ENCODE measurements at regions not wholly inside any gene's neighbourhood (a gene's known extent, or its start where the extent isn't known, plus 50 kb on each side); places are given as distances from the start of the nearest gene placed in this dataset.

GRCh38 chr14:87005280-87005679 is 987.7 kb downstream of the GALC start:
- no peaks in the 10 kb centered on the region for H3K27me3 ChIP-seq
- no peaks in the 10 kb centered on the region for H3K4me1 ChIP-seq
- ATAC-seq (no peak), DNase-seq (no peak)
- peaks cover 0 to 2% (median 0%) of the 10 kb centered on the region in 3 donors for H3K9me3 ChIP-seq
- TF ChIP-seq CTCF (IDR thresholded peaks at IDR 0.05): no peak
- no peak for TF ChIP-seq POLR2A (IDR thresholded peaks at IDR 0.05)
- intact Hi-C loops (cut with DNase I): no loop called here
- no peak overlapping the region for H3K4me3 ChIP-seq
- no peaks in the 10 kb centered on the region for H3K36me3 ChIP-seq (replicated peaks in 1 of 2; ENCODE audit: insufficient read depth in 1 of 2, low read depth in 2 of 2)
- H3K27ac ChIP-seq: no peak overlapping the region
- 62 to 66% methylated on average over 4 of the region's 4 CpGs for WGBS, 2 donors

- no peak for DNase-seq
- Histone ChIP-seq H3K9me3 (no peaks in the 10 kb centered on the region), H3K27me3 (no peaks in the 10 kb centered on the region), H3K4me3 (no peak overlapping the region), H3K36me3 (replicated peaks in 1 of 2; ENCODE audit: insufficient read depth in 1 of 2, low read depth in 2 of 2) (no peaks in the 10 kb centered on the region), H3K4me1 (no peaks in the 10 kb centered on the region), H3K27ac (no peak overlapping the region)
- ATAC-seq: no peak
- WGBS, 2 donors: 61 to 66% methylated on average over 2 of the region's 2 CpGs
- TF ChIP-seq POLR2A (IDR thresholded peaks at IDR 0.05): no peak
- TF ChIP-seq CTCF (IDR thresholded peaks at IDR 0.05): no peak
- intact Hi-C loops (cut with DNase I): no loop called here
These were observed 990.2 kb downstream of the GALC start for GRCh38 chr14:87002776-87003175.

GRCh38 chr14:87001333-87001732 is 991.6 kb downstream of the GALC start:
- ATAC-seq (no peak), DNase-seq (no peak)
- Histone ChIP-seq H3K9me3 (no peaks in the 10 kb centered on the region), H3K27ac (no peak overlapping the region), H3K4me3 (no peak overlapping the region), H3K36me3 (replicated peaks in 1 of 2; ENCODE audit: insufficient read depth in 1 of 2, low read depth in 2 of 2) (no peaks in the 10 kb centered on the region), H3K27me3 (no peaks in the 10 kb centered on the region), H3K4me1 (no peaks in the 10 kb centered on the region)
- WGBS, 2 donors: 78 to 88% methylated on average over 2 of the region's 2 CpGs
- TF ChIP-seq POLR2A (IDR thresholded peaks at IDR 0.05) (no peak), CTCF (IDR thresholded peaks at IDR 0.05) (no peak)
- intact Hi-C loops (cut with DNase I): no loop called here

GRCh38 chr14:87000081-87000480 is 992.9 kb downstream of the GALC start:
- no peak for TF ChIP-seq CTCF (IDR thresholded peaks at IDR 0.05)
- TF ChIP-seq POLR2A (IDR thresholded peaks at IDR 0.05): no peak
- no peaks in the 10 kb centered on the region for H3K4me1 ChIP-seq
- no peak overlapping the region for H3K27ac ChIP-seq
- intact Hi-C loops (cut with DNase I): no loop called here
- WGBS, 2 donors: 79 to 89% methylated on average over 4 of the region's 4 CpGs
- no peaks in the 10 kb centered on the region for H3K9me3 ChIP-seq
- H3K27me3 ChIP-seq: no peaks in the 10 kb centered on the region
- ATAC-seq (no peak), DNase-seq (no peak)
- no peaks in the 10 kb centered on the region for H3K36me3 ChIP-seq (replicated peaks in 1 of 2; ENCODE audit: insufficient read depth in 1 of 2, low read depth in 2 of 2)
- no peak overlapping the region for H3K4me3 ChIP-seq

GRCh38 chr14:86999036-86999435 is 993.9 kb downstream of the GALC start:
- no peak for ATAC-seq
- intact Hi-C loops (cut with DNase I): no loop called here
- no peaks in the 10 kb centered on the region for H3K36me3 ChIP-seq (replicated peaks in 1 of 2; ENCODE audit: insufficient read depth in 1 of 2, low read depth in 2 of 2)
- H3K27ac ChIP-seq: no peak overlapping the region
- no peaks in the 10 kb centered on the region for H3K27me3 ChIP-seq
- DNase-seq: no peak
- H3K4me1 ChIP-seq: no peaks in the 10 kb centered on the region
- TF ChIP-seq POLR2A (IDR thresholded peaks at IDR 0.05) (no peak), CTCF (IDR thresholded peaks at IDR 0.05) (no peak)
- 90 to 93% methylated on average over 3 of the region's 3 CpGs for WGBS, 2 donors
- H3K4me3 ChIP-seq: no peak overlapping the region
- no peaks in the 10 kb centered on the region for H3K9me3 ChIP-seq

All from body of pancreas (tissue), 4 donors.